Bronchial epithelial cell (primary cell): ENCODE measurements at regions not wholly inside any gene's neighbourhood (a gene's known extent, or its start where the extent isn't known, plus 50 kb on each side); places are given as distances from the start of the nearest gene placed in this dataset.

Source experiments
- DNase-seq: peaks from one replicate; pipeline ENCODE4 v3.0.0-alpha.2; 2010; ENCODE audit warnings: low read depth
- FAIRE-seq: peaks from 2 replicates; lab custom pipeline; 2011; peaks lifted over from hg19 to GRCh38; lab: Jason Lieb, UNC
- H3K27me3 ChIP-seq: 2 replicates; pipeline ENCODE4 v1.5.1; 2011; ENCODE audit warnings: low read length; ENCODE audit not compliant: control insufficient read depth, insufficient read depth
- H3K36me3 ChIP-seq: 2 replicates; pipeline ENCODE4 v1.5.1; 2011; ENCODE audit warnings: low read length; ENCODE audit not compliant: control insufficient read depth, insufficient read depth
- H3K4me3 ChIP-seq: 2 replicates; pipeline ENCODE4 v1.5.1; 2011; ENCODE audit warnings: mild to moderate bottlenecking, low read depth, low read length, control low read depth
- CTCF ChIP-seq: IDR thresholded peaks from 2 replicates; pipeline ENCODE4 v1.5.1; 2011; ENCODE audit warnings: mild to moderate bottlenecking, moderate library complexity, low read length, control low read depth, inconsistent platforms; ENCODE audit not compliant: insufficient read depth, severe bottlenecking

- H3K27me3 ChIP-seq: peaks cover 1% of the 10 kb centered on the region
- DNase-seq (no peak), FAIRE-seq (no peak)
- H3K36me3 ChIP-seq: no peaks in the 10 kb centered on the region
- no peak overlapping the region for H3K4me3 ChIP-seq
- no peak for TF ChIP-seq CTCF
These were observed 74.3 kb upstream of the FOXQ1 start for GRCh38 chr6:1237636-1238035.

- DNase-seq (no peak), FAIRE-seq (no peak)
- H3K27me3 ChIP-seq: peaks cover 1% of the 10 kb centered on the region
- TF ChIP-seq CTCF: no peak
- no peaks in the 10 kb centered on the region for H3K36me3 ChIP-seq
- H3K4me3 ChIP-seq: no peak overlapping the region
These were observed 76.1 kb upstream of the FOXQ1 start for GRCh38 chr6:1235825-1236224.

DNA sequence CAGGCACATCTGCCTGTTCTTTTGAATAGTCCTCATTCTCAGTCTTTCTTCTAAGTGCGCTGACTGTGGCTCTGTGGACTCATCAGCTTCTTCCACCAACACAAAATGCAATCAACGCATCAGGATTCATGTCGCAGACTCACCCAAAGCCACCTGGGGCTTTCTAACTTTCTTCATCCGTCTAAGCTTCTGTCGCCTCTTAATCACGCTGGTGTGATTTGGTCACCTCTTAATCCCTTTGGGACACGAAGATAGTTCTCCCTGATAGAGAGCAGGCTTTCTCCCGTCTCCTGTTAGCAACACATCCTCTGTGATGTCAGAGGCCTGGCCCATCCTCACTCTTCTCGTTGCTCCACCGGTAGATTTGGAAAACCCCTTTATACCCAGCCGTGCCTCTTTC lies 78.0 kb upstream of the FOXQ1 start:
- TF ChIP-seq CTCF: no peak
- Histone ChIP-seq H3K27me3 (peaks cover 1% of the 10 kb centered on the region), H3K36me3 (no peaks in the 10 kb centered on the region), H3K4me3 (no peak overlapping the region)
- FAIRE-seq (no peak), DNase-seq (no peak)

DNA sequence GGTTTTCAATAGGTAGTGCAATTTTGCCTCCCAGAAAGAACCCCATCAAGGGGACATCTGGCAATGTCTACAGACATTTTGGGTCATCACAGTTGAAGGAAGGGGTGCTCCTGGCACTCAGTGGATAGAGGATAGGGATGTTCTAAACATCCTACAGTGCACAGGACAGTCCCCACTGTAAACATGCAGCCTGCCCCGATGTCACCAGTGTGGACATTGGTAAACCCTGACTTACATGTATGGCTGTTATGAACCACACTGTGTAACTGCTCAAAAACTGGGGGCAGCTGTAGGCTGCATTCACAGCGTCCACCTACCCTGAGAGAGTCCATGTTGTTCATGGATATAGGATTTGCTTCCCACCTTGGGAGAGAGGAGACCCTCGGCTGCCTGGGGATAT lies 79.3 kb upstream of the FOXQ1 start:
- TF ChIP-seq CTCF: no peak
- FAIRE-seq: peak; percentile 60
- Histone ChIP-seq H3K27me3 (peaks cover 1% of the 10 kb centered on the region), H3K4me3 (no peak overlapping the region), H3K36me3 (no peaks in the 10 kb centered on the region)
- DNase-seq: no peak

DNA sequence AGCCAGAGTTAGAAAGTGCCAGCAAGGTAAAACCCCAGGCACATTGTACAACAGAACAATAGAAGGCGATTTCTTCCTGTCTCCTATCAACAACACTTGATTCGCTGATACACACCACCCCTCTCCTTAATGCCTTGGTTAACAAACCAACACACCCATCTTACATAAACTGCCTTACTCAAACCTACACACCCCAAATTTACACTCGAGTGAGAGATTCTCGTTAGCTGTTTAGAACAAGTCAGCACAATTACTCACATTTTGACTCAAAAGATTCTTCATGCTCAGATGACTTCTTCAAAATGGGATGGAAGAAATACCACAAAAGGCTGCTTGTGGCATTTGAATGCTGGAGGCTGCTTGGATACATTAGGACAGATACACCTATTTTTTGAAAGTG lies 80.0 kb upstream of the FOXQ1 start:
- peaks cover 1% of the 10 kb centered on the region for H3K27me3 ChIP-seq
- no peak overlapping the region for H3K4me3 ChIP-seq
- DNase-seq: peak; percentile 85
- H3K36me3 ChIP-seq: no peaks in the 10 kb centered on the region
- FAIRE-seq: peak; percentile 13
- TF ChIP-seq CTCF: no peak
